A673 (cell line): ENCODE measurements at regions not wholly inside any gene's neighbourhood (a gene's known extent, or its start where the extent isn't known, plus 50 kb on each side); places are given as distances from the start of the nearest gene placed in this dataset.

Experiments
- CTCF ChIP-seq: fragments of 300-800, 200-600 bp; sonication (generic); conservative IDR thresholded peaks from 2 replicates; pipeline ENCODE4 v1.5.1; 2017; ENCODE audit warnings: low read depth, mild to moderate bottlenecking, antibody characterized with exemption, low read length, moderate library complexity, mixed read lengths
- EZH2 ChIP-seq: fragments of 200-600 bp; sonication (generic); IDR thresholded peaks from 2 replicates; pipeline ENCODE4 v1.6.1; 2017; ENCODE audit warnings: borderline replicate concordance, low read depth, mild to moderate bottlenecking, mixed read lengths, antibody characterized with exemption, low read length; ENCODE audit not compliant: poor library complexity, severe bottlenecking

- no peak for TF ChIP-seq CTCF
- TF ChIP-seq EZH2: no peak
Measured at GRCh38 chr3:157667493-157667892, 164.3 kb upstream of the VEPH1 start.
